Body of pancreas (tissue), 4 donors: ENCODE measurements at regions not wholly inside any gene's neighbourhood (a gene's known extent, or its start where the extent isn't known, plus 50 kb on each side); places are given as distances from the start of the nearest gene placed in this dataset.
"Not testable (repeated sequence)": the region's sequence is repeated elsewhere in the genome, so short reads cannot be mapped to it uniquely, and the experiment has no call there.

ENCODE experiments used
- ATAC-seq: fragments of 150-250 bp; one replicate; pipeline ENCODE4 v1.9.1; 2016
- DNase-seq, 4 donors: peaks; one replicate each; pipeline ENCODE4 v3.0.0-alpha.2; 2019
- H3K27ac ChIP-seq, 4 donors: fragments of 200-600 bp; sonication (generic); 1 replicate in 3 of 4; 2 replicates in 1 of 4; pipeline versions ENCODE4 v1.5.1 to v1.6.1; 2016 to 2019; ENCODE audit warnings: mild to moderate bottlenecking in 1 of 4, mixed read lengths in 1 of 4, moderate library complexity in 1 of 4
- H3K27me3 ChIP-seq, 2 donors: fragments of 200-600 bp; sonication (generic); one replicate each; pipeline ENCODE4 v1.6.0; 2016; ENCODE audit warnings: mild to moderate bottlenecking in 1 of 2
- H3K36me3 ChIP-seq, 2 donors: fragments of 200-600 bp; sonication (generic); replicated peaks in 1 of 2; 2 replicates each; pipeline ENCODE4 v1.5.1; 2016; ENCODE audit warnings: low read depth in 2 of 2; ENCODE audit not compliant: insufficient read depth in 1 of 2
- H3K4me1 ChIP-seq: fragments of 200-600 bp; sonication (generic); one replicate; pipeline ENCODE4 v1.6.0; 2016
- H3K4me3 ChIP-seq, 2 donors: fragments of 200-600 bp; sonication (generic); 1 replicate in 1 of 2; 2 replicates in 1 of 2; pipeline ENCODE4 v1.5.1; 2016 to 2019
- H3K9me3 ChIP-seq, 3 donors: fragments of 200-600 bp; sonication (generic); 1 replicate in 2 of 3; 2 replicates in 1 of 3; pipeline ENCODE4 v1.5.1; 2016
- CTCF ChIP-seq, 7 experiments: fragments of 450-650 bp in 4 of 7; fragments of 200-600 bp in 3 of 7; sonication (generic) in 3 of 7; IDR thresholded peaks; one replicate each; pipeline ENCODE4 v1.5.1; 2016 to 2019; ENCODE audit warnings: antibody characterized with exemption in 7 of 7
- POLR2A ChIP-seq, 3 donors: fragments of 450-650 bp; IDR thresholded peaks; one replicate each; pipeline ENCODE4 v1.6.1; 2016; ENCODE audit warnings: antibody characterized with exemption in 3 of 3, mild to moderate bottlenecking in 2 of 3
- WGBS, 2 donors: methylation state at CpG; one replicate each; pipeline ENCODE4 v1.1.5; 2017; 5-methylcytosine and 5-hydroxymethylcytosine counted together
- intact Hi-C: fragments of 100-400 bp; cut with DNase I; formaldehyde crosslinking; loops from one replicate; pipeline ENCODE4 v1.15.1; 2023

GRCh38 chr10:77740396-77740795 lies 102.8 kb upstream of the KCNMA1 start:
- H3K9me3 ChIP-seq, H3K27ac ChIP-seq, intact Hi-C loops, H3K4me3 ChIP-seq, H3K4me1 ChIP-seq, H3K36me3 ChIP-seq, DNase-seq, H3K27me3 ChIP-seq, ATAC-seq: not testable (repeated sequence)
- 93 to 97% methylated on average over 3 of the region's 3 CpGs for WGBS, 2 donors

- no peak overlapping the region for H3K4me3 ChIP-seq
- no peaks in the 10 kb centered on the region for H3K27me3 ChIP-seq
- H3K4me1 ChIP-seq, result no peaks in the 10 kb centered on the region
- H3K27ac ChIP-seq, result no peak overlapping the region
- no peaks in the 10 kb centered on the region for H3K36me3 ChIP-seq
- intact Hi-C loops, result no loop called here
- H3K9me3 ChIP-seq, result no peaks in the 10 kb centered on the region
- TF ChIP-seq CTCF (IDR thresholded peaks at IDR 0.05) (no peak), POLR2A (IDR thresholded peaks at IDR 0.05) (no peak)
- 72 to 77% methylated on average over 2 of the region's 2 CpGs for WGBS, 2 donors
- DNase-seq (no peak), ATAC-seq (no peak)
These were observed 101.0 kb upstream of the KCNMA1 start for GRCh38 chr10:77738496-77739158.

- H3K27ac ChIP-seq, result no peak overlapping the region
- TF ChIP-seq CTCF (IDR thresholded peaks at IDR 0.05) (no peak), POLR2A (IDR thresholded peaks at IDR 0.05) (no peak)
- H3K4me1 ChIP-seq, result no peaks in the 10 kb centered on the region
- WGBS, 2 donors, result 57 to 58% methylated on average over 2 of the region's 2 CpGs
- no peaks in the 10 kb centered on the region for H3K36me3 ChIP-seq
- intact Hi-C loops, result no loop called here
- ATAC-seq (no peak), DNase-seq (no peak)
- no peaks in the 10 kb centered on the region for H3K9me3 ChIP-seq
- no peak overlapping the region for H3K4me3 ChIP-seq
- H3K27me3 ChIP-seq, result no peaks in the 10 kb centered on the region
These were observed 100.0 kb upstream of the KCNMA1 start for GRCh38 chr10:77737608-77738007.

- ATAC-seq, H3K27me3 ChIP-seq, intact Hi-C loops, H3K4me3 ChIP-seq, H3K27ac ChIP-seq, H3K4me1 ChIP-seq, H3K36me3 ChIP-seq, DNase-seq, H3K9me3 ChIP-seq: not testable (repeated sequence)
- WGBS, 2 donors, result 71 to 75% methylated on average over 5 of the region's 5 CpGs
These were observed 97.5 kb upstream of the KCNMA1 start for GRCh38 chr10:77735136-77735535.

GRCh38 chr10:77732213-77733003 lies 94.8 kb upstream of the KCNMA1 start:
- Histone ChIP-seq H3K27ac (no peak overlapping the region), H3K9me3 (no peaks in the 10 kb centered on the region), H3K36me3 (no peaks in the 10 kb centered on the region), H3K4me1 (no peaks in the 10 kb centered on the region), H3K4me3 (no peak overlapping the region), H3K27me3 (no peaks in the 10 kb centered on the region)
- intact Hi-C loops, result no loop called here
- DNase-seq (no peak), ATAC-seq (no peak)
- 69 to 76% methylated on average over 12 to 23 of the region's 23 CpGs for WGBS, 2 donors
- TF ChIP-seq CTCF (IDR thresholded peaks at IDR 0.05) (no peak), POLR2A (IDR thresholded peaks at IDR 0.05) (no peak)
